Erythroblast (primary cell): ENCODE measurements at regions not wholly inside any gene's neighbourhood (a gene's known extent, or its start where the extent isn't known, plus 50 kb on each side); places are given as distances from the start of the nearest gene placed in this dataset.

ENCODE experiments used
- DNase-seq, 2 experiments: peaks; one replicate each; lab custom pipeline; 2025; lab: John Stamatoyannopoulos, UW
- GATA1 ChIP-seq: IDR thresholded peaks from 2 replicates; pipeline ENCODE4 v1.6.1; 2011; ENCODE audit warnings: low read depth, mild to moderate bottlenecking, control low read depth, low read length, moderate library complexity
- POLR2A ChIP-seq: IDR thresholded peaks from 2 replicates; pipeline ENCODE4 v1.6.1; 2011; ENCODE audit warnings: mild to moderate bottlenecking, low read length

GRCh38 chr6:108760126-108761050 is 87.8 kb upstream of the ARMC2 start:
- DNase-seq, result no peak
- TF ChIP-seq POLR2A (no peak), GATA1 (no peak)

GRCh38 chr6:108762394-108762793 is 85.8 kb upstream of the ARMC2 start:
- no peak for DNase-seq
- TF ChIP-seq POLR2A, result no peak
- no peak for TF ChIP-seq GATA1

GRCh38 chr6:108763931-108764579 is 84.2 kb upstream of the ARMC2 start:
- no peak for TF ChIP-seq POLR2A
- TF ChIP-seq GATA1, result no peak
- DNase-seq, result no peak

GRCh38 chr6:108764580-108764950 is 83.7 kb upstream of the ARMC2 start:
- TF ChIP-seq POLR2A, result no peak
- TF ChIP-seq GATA1, result no peak
- DNase-seq, result no peak

GRCh38 chr6:108765495-108765894 is 82.7 kb upstream of the ARMC2 start:
- TF ChIP-seq POLR2A (no peak), GATA1 (no peak)
- no peak for DNase-seq

- no peak for TF ChIP-seq POLR2A
- no peak for TF ChIP-seq GATA1
- no peak for DNase-seq
Measured at GRCh38 chr6:108766419-108766818, 81.8 kb upstream of the ARMC2 start.

GRCh38 chr6:108766886-108767285 is 81.3 kb upstream of the ARMC2 start:
- no peak for TF ChIP-seq POLR2A
- TF ChIP-seq GATA1, result no peak

GRCh38 chr6:108767418-108768165 is 80.6 kb upstream of the ARMC2 start:
- TF ChIP-seq GATA1 (no peak), POLR2A (no peak)
- DNase-seq, result no peak

More at GRCh38 chr6:108766886-108767285, 81.3 kb upstream of the ARMC2 start:
- no peak for DNase-seq

- no peak for TF ChIP-seq GATA1
- TF ChIP-seq POLR2A, result no peak
- DNase-seq, result no peak
Measured at GRCh38 chr6:108768166-108768555, 80.1 kb upstream of the ARMC2 start.

GRCh38 chr6:108768792-108769524 is 79.3 kb upstream of the ARMC2 start:
- no peak for TF ChIP-seq POLR2A
- no peak for TF ChIP-seq GATA1
- no peak for DNase-seq

GRCh38 chr6:108771421-108771820 is 76.8 kb upstream of the ARMC2 start:
- TF ChIP-seq POLR2A (no peak), GATA1 (no peak)
- no peak for DNase-seq

- DNase-seq, result no peak
- TF ChIP-seq GATA1, result no peak
- TF ChIP-seq POLR2A, result no peak
Measured at GRCh38 chr6:108774555-108774954, 73.7 kb upstream of the ARMC2 start.

GRCh38 chr6:108777536-108777935 is 70.7 kb upstream of the ARMC2 start:
- no peak for DNase-seq
- TF ChIP-seq POLR2A (no peak), GATA1 (no peak)
